ENCODE measurements at regions not wholly inside any gene's neighbourhood (a gene's known extent, or its start where the extent isn't known, plus 50 kb on each side); places are given as distances from the start of the nearest gene placed in this dataset.

GRCh38 chr3:148494451-148494850 is 203.3 kb upstream of the AGTR1 start:
- TF ChIP-seq CTCF (conservative IDR thresholded peaks at IDR 0.05; ENCODE audit: low read depth, low read length), result no peak
- no peak for TF ChIP-seq RCOR1 (IDR thresholded peaks at IDR 0.05; ENCODE audit: insufficient replicate concordance, low read length)
- no peak for TF ChIP-seq RFX5 (IDR thresholded peaks at IDR 0.05; ENCODE audit: low read depth, low read length)
- no peak for TF ChIP-seq BHLHE40 (IDR thresholded peaks at IDR 0.05; ENCODE audit: low read depth, low read length)
- TF ChIP-seq RAD21 (IDR thresholded peaks at IDR 0.05; ENCODE audit: low read length), result no peak
- TF ChIP-seq POLR2A (IDR thresholded peaks at IDR 0.05; ENCODE audit: low read depth, low read length), result no peak
- no peak for TF ChIP-seq CEBPB (IDR thresholded peaks at IDR 0.05; ENCODE audit: low read depth, low read length)
- TF ChIP-seq USF2 (IDR thresholded peaks at IDR 0.05; ENCODE audit: low read depth, low read length), result no peak
- TF ChIP-seq MXI1 (IDR thresholded peaks at IDR 0.05; ENCODE audit: borderline replicate concordance, low read depth, low read length), result no peak
- TF ChIP-seq FOS (IDR thresholded peaks at IDR 0.05; ENCODE audit: low read depth, low read length), result no peak

Data from IMR-90 (cell line).